CD4-positive, alpha-beta T cell (primary cell): ENCODE measurements at regions not wholly inside any gene's neighbourhood (a gene's known extent, or its start where the extent isn't known, plus 50 kb on each side); places are given as distances from the start of the nearest gene placed in this dataset.

ENCODE experiments used
- ATAC-seq: fragments of 200-7000 bp; cut with Tn5 transposase; one replicate; pipeline ENCODE4 v1.10.0; 2022; ENCODE audit warnings: mild to moderate bottlenecking; ENCODE audit not compliant: poor library complexity
- CTCF ChIA-PET: fragments of 350-600 bp; sonication (Branson Sonifier 250); formaldehyde crosslinking; loops from one replicate; lab custom pipeline; 2021; ENCODE audit warnings: antibody characterized with exemption, inconsistent platforms; lab: Charles Lee
- POLR2A ChIA-PET: fragments of 350-600 bp; sonication (Branson Sonifier 250); formaldehyde crosslinking; loops from one replicate; lab custom pipeline; 2021; ENCODE audit warnings: antibody characterized with exemption, inconsistent platforms; lab: Charles Lee
- DNase-seq, 14 experiments: peaks; one replicate each; pipeline ENCODE4 v3.0.0-alpha.2; 2013 to 2020; ENCODE audit warnings: mixed read lengths in 2 of 14
- H3K27ac ChIP-seq, 2 donors: one replicate each; pipeline versions ENCODE4 v1.5.1 to v1.7.0; 2013; ENCODE audit warnings: low read length in 2 of 2, low read depth in 1 of 2, mild to moderate bottlenecking in 1 of 2
- H3K27me3 ChIP-seq, 2 experiments: 1 replicate in 1 of 2; 2 replicates in 1 of 2; pipeline versions ENCODE4 v1.6.1 to v1.7.0; 2013; ENCODE audit warnings: low read length in 2 of 2, control low read depth in 1 of 2, mild to moderate bottlenecking in 1 of 2, moderate library complexity in 1 of 2; ENCODE audit not compliant: insufficient read depth in 2 of 2, control insufficient read depth in 1 of 2
- H3K36me3 ChIP-seq: one replicate; pipeline ENCODE4 v1.6.1; 2013; ENCODE audit warnings: low read length, control low read depth; ENCODE audit not compliant: insufficient read depth
- H3K4me1 ChIP-seq: one replicate; pipeline ENCODE4 v1.6.1; 2013; ENCODE audit warnings: low read length, control low read depth; ENCODE audit not compliant: insufficient read depth
- H3K4me3 ChIP-seq: one replicate; pipeline ENCODE4 v1.5.1; 2013; ENCODE audit warnings: mild to moderate bottlenecking, low read length, moderate library complexity
- H3K9me3 ChIP-seq, 2 experiments: 1 replicate in 1 of 2; 2 replicates in 1 of 2; pipeline versions ENCODE4 v1.6.1 to v1.7.0; 2013; ENCODE audit warnings: low read length in 2 of 2, mild to moderate bottlenecking in 2 of 2, control low read depth in 1 of 2, moderate library complexity in 1 of 2; ENCODE audit not compliant: control insufficient read depth in 1 of 2, insufficient read depth in 1 of 2
- H3K27ac Mint-ChIP-seq: one replicate; pipeline ENCODE4 v1.8.0; 2020; ENCODE audit warnings: mixed read lengths
- H3K27me3 Mint-ChIP-seq: one replicate; pipeline ENCODE4 v1.8.0; 2021; ENCODE audit warnings: mixed read lengths
- H3K36me3 Mint-ChIP-seq: one replicate; pipeline ENCODE4 v1.8.0; 2021; ENCODE audit warnings: low read depth, mixed read lengths
- H3K4me1 Mint-ChIP-seq: one replicate; pipeline ENCODE4 v1.8.0; 2021; ENCODE audit warnings: low read depth, mixed read lengths
- H3K4me3 Mint-ChIP-seq: one replicate; pipeline ENCODE4 v1.8.0; 2020; ENCODE audit warnings: mild to moderate bottlenecking, mixed read lengths
- H3K9me3 Mint-ChIP-seq: one replicate; pipeline ENCODE4 v1.8.0; 2020; ENCODE audit warnings: mixed read lengths
- intact Hi-C, 2 experiments: fragments of 100-400 bp; cut with DNase I in 1 of 2; cut with micrococcal nuclease in 1 of 2; formaldehyde crosslinking; loops; one replicate each; pipeline versions ENCODE4 v1.15.1 to v1.9.0; 2023 to 2025; cut with DNase I, micrococcal nuclease
- TF ChIP-seq, protein P1 (sequence below): fragments of 200-600 bp; IDR thresholded peaks from one replicate; pipeline ENCODE4 v1.8.0; 2022; ENCODE audit warnings: antibody characterized with exemption, mild to moderate bottlenecking

DNA sequence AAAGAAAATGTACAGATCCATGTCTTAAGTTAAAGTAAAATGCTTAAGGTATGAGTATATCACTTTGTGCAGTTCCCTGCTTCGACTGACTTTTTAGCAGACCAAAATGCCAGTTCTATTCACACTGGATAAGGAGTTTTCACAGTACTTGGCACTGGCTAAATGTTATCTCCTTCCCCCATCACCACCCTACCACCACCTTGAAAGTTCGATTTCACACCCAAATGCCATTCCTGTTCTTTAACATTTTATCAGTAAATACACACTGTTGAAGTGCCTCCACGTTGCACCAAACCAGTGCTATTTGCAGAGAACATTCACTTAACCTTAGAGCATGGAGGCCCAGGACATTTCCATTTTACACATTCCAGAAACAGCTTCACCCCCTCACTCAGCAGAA, 100.0 kb downstream of the URB2 start:
- H3K36me3 Mint-ChIP-seq = no peaks in the 10 kb centered on the region
- no peaks in the 10 kb centered on the region for H3K4me1 Mint-ChIP-seq
- H3K9me3 ChIP-seq = no peaks in the 10 kb centered on the region
- H3K4me3 ChIP-seq = no peak overlapping the region
- H3K27me3 Mint-ChIP-seq = no peaks in the 10 kb centered on the region
- no peaks in the 10 kb centered on the region for H3K4me1 ChIP-seq
- peaks cover 2% of the 10 kb centered on the region for H3K9me3 Mint-ChIP-seq
- H3K27ac ChIP-seq = no peak overlapping the region
- POLR2A ChIA-PET = no interaction called here
- H3K27me3 ChIP-seq = no peaks in the 10 kb centered on the region
- H3K27ac Mint-ChIP-seq = no peak overlapping the region
- TF ChIP-seq, protein P1, sequence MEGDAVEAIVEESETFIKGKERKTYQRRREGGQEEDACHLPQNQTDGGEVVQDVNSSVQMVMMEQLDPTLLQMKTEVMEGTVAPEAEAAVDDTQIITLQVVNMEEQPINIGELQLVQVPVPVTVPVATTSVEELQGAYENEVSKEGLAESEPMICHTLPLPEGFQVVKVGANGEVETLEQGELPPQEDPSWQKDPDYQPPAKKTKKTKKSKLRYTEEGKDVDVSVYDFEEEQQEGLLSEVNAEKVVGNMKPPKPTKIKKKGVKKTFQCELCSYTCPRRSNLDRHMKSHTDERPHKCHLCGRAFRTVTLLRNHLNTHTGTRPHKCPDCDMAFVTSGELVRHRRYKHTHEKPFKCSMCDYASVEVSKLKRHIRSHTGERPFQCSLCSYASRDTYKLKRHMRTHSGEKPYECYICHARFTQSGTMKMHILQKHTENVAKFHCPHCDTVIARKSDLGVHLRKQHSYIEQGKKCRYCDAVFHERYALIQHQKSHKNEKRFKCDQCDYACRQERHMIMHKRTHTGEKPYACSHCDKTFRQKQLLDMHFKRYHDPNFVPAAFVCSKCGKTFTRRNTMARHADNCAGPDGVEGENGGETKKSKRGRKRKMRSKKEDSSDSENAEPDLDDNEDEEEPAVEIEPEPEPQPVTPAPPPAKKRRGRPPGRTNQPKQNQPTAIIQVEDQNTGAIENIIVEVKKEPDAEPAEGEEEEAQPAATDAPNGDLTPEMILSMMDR = no peak
- H3K36me3 ChIP-seq = no peaks in the 10 kb centered on the region
- intact Hi-C loops = no loop called here
- ATAC-seq (no peak), DNase-seq (no peak)
- CTCF ChIA-PET = no interaction called here
- H3K4me3 Mint-ChIP-seq = no peak overlapping the region

DNA sequence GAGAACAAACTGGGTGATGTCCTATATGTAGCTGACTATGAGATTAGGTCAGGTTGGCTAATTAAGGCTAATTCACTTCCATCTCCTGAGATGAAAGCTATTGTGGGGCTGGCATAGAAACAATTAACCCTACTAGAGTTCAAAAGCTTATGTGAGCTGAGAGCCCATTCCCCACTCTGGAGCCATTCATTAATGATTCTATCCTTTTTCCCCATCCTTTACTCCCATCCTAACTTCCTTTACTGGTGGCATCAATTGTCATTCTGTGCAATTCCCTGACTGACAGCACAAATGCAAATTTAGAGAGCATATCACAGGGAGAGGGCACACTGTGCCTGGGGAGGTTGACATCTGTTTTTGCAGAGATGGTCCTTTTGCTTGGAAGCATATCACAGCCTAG, 103.9 kb downstream of the URB2 start:
- H3K4me1 Mint-ChIP-seq = no peaks in the 10 kb centered on the region

DNA sequence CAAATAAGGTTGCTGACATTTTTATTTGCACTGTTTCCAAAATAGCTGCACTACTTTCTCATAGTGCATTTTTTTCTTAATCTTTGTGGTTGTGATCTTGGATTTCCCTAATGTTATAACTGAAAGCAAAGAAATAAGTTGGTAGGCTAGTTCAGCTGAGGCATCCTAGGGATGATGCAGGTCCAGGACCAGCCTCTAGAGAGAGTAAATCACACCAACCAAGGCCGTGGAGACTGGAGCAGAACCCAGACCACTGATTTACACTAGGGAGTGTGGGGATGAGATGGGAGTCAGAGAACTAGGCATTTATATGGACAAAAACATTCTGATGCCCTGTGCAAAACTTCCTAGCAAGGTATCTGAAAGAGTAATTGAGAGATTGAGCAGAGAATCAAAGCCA, 104.5 kb downstream of the URB2 start:
- Mint-ChIP-seq H3K36me3 (no peaks in the 10 kb centered on the region), H3K4me1 (no peaks in the 10 kb centered on the region), H3K27ac (no peak overlapping the region), H3K27me3 (no peaks in the 10 kb centered on the region), H3K9me3 (no peaks in the 10 kb centered on the region), H3K4me3 (no peak overlapping the region)
- no peaks in the 10 kb centered on the region for H3K9me3 ChIP-seq
- TF ChIP-seq, protein P1 = no peak
- POLR2A ChIA-PET = no interaction called here
- CTCF ChIA-PET = no interaction called here
- no peak overlapping the region for H3K4me3 ChIP-seq
- intact Hi-C loops = no loop called here
- ATAC-seq (no peak), DNase-seq (no peak)
- H3K4me1 ChIP-seq = no peaks in the 10 kb centered on the region
- H3K27me3 ChIP-seq = no peaks in the 10 kb centered on the region
- no peaks in the 10 kb centered on the region for H3K36me3 ChIP-seq
- no peak overlapping the region for H3K27ac ChIP-seq

More for the DNA sequence above, 103.9 kb downstream of the URB2 start:
- H3K27me3 ChIP-seq = no peaks in the 10 kb centered on the region
- no peaks in the 10 kb centered on the region for H3K9me3 ChIP-seq
- POLR2A ChIA-PET = no interaction called here
- no peaks in the 10 kb centered on the region for H3K4me1 ChIP-seq
- CTCF ChIA-PET = interaction anchor here (0.7 kb wide), 1 partner anchor 9 kb away, joined by 3 read pairs; no protein-coding TSS in a partner anchor
- H3K4me3 ChIP-seq = no peak overlapping the region
- intact Hi-C loops = no loop called here
- Mint-ChIP-seq H3K27ac (no peak overlapping the region), H3K36me3 (no peaks in the 10 kb centered on the region), H3K27me3 (no peaks in the 10 kb centered on the region), H3K4me3 (no peak overlapping the region), H3K9me3 (no peaks in the 10 kb centered on the region)
- no peak overlapping the region for H3K27ac ChIP-seq
- ATAC-seq (no peak), DNase-seq (no peak)
- TF ChIP-seq, protein P1 = no peak
- H3K36me3 ChIP-seq = no peaks in the 10 kb centered on the region
